ENCODE measurements at regions not wholly inside any gene's neighbourhood (a gene's known extent, or its start where the extent isn't known, plus 50 kb on each side); places are given as distances from the start of the nearest gene placed in this dataset.

DNA sequence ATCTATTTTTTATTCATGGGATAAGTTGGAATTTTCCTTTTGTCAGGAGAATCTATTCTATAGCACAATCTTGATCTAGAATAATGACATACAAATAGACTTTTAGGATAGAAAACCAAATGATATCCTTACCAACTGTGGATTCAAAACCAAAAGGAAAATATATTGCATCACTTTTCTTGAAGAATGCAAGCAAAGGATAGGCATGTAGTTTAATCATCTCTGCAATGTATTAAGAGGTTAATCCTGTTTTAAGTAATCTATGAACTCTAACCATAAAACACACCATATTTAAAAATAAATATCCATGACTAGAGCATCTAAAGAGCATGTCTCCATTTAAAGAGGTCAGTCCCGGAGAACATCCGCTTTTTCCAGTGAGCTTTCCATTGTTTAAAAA is 106.7 kb upstream of the CNKSR3 start:
- TF ChIP-seq, protein P1, sequence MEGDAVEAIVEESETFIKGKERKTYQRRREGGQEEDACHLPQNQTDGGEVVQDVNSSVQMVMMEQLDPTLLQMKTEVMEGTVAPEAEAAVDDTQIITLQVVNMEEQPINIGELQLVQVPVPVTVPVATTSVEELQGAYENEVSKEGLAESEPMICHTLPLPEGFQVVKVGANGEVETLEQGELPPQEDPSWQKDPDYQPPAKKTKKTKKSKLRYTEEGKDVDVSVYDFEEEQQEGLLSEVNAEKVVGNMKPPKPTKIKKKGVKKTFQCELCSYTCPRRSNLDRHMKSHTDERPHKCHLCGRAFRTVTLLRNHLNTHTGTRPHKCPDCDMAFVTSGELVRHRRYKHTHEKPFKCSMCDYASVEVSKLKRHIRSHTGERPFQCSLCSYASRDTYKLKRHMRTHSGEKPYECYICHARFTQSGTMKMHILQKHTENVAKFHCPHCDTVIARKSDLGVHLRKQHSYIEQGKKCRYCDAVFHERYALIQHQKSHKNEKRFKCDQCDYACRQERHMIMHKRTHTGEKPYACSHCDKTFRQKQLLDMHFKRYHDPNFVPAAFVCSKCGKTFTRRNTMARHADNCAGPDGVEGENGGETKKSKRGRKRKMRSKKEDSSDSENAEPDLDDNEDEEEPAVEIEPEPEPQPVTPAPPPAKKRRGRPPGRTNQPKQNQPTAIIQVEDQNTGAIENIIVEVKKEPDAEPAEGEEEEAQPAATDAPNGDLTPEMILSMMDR (IDR thresholded peaks at IDR 0.05): no peak
- TF ChIP-seq POLR2A (IDR thresholded peaks at IDR 0.05): no peak
